GM19240 (cell line): ENCODE measurements at regions not wholly inside any gene's neighbourhood (a gene's known extent, or its start where the extent isn't known, plus 50 kb on each side); places are given as distances from the start of the nearest gene placed in this dataset.
A peak's percentile ranks its signal among the peaks of the same experiment; 100 is the strongest.
"Not testable (repeated sequence)": the region's sequence is repeated elsewhere in the genome, so short reads cannot be mapped to it uniquely, and the experiment has no call there.

Experiments
- DNase-seq: peaks from one replicate; pipeline ENCODE4 v3.0.0; 2011; ENCODE audit warnings: low spot score; ENCODE audit not compliant: insufficient read length

GRCh38 chr3:102682741-102683140 is 247.9 kb downstream of the ZPLD1 start:
- DNase-seq: no peak

GRCh38 chr3:102686792-102687191 is 252.0 kb downstream of the ZPLD1 start:
- no peak for DNase-seq

- no peak for DNase-seq
Observed at GRCh38 chr3:102687851-102688555, 253.2 kb downstream of the ZPLD1 start.

- DNase-seq: no peak
Observed at GRCh38 chr3:102688556-102688930, 253.7 kb downstream of the ZPLD1 start.

- no peak for DNase-seq
Observed at GRCh38 chr3:102691507-102691906, 256.7 kb downstream of the ZPLD1 start.

GRCh38 chr3:102699104-102699818 is 264.4 kb downstream of the ZPLD1 start:
- no peak for DNase-seq

- DNase-seq: no peak
Observed at GRCh38 chr3:102699819-102700140, 265.0 kb downstream of the ZPLD1 start.

- DNase-seq: no peak
Observed at GRCh38 chr3:102712896-102713295, 278.1 kb downstream of the ZPLD1 start.

GRCh38 chr3:102714567-102714966 is 279.8 kb downstream of the ZPLD1 start:
- no peak for DNase-seq

- peak; percentile 8 for DNase-seq
Observed at GRCh38 chr3:102715030-102715697, 280.3 kb downstream of the ZPLD1 start.

GRCh38 chr3:102718651-102719050 is 283.8 kb downstream of the ZPLD1 start:
- no peak for DNase-seq

- DNase-seq: no peak
Observed at GRCh38 chr3:102722317-102722716, 287.5 kb downstream of the ZPLD1 start.

GRCh38 chr3:102727340-102727739 is 292.5 kb downstream of the ZPLD1 start:
- DNase-seq: no peak

GRCh38 chr3:102732581-102732980 is 297.8 kb downstream of the ZPLD1 start:
- DNase-seq: not testable (repeated sequence)

- DNase-seq: no peak
Observed at GRCh38 chr3:102733791-102734563, 299.2 kb downstream of the ZPLD1 start.

GRCh38 chr3:102735311-102735710 is 300.5 kb downstream of the ZPLD1 start:
- no peak for DNase-seq

GRCh38 chr3:102736288-102736974 is 301.6 kb downstream of the ZPLD1 start:
- no peak for DNase-seq

GRCh38 chr3:102736975-102737304 is 302.1 kb downstream of the ZPLD1 start:
- DNase-seq: no peak

- DNase-seq: no peak
Observed at GRCh38 chr3:102737353-102737752, 302.5 kb downstream of the ZPLD1 start.

GRCh38 chr3:102741105-102741504 is 306.3 kb downstream of the ZPLD1 start:
- no peak for DNase-seq

- no peak for DNase-seq
Observed at GRCh38 chr3:102741694-102742093, 306.9 kb downstream of the ZPLD1 start.
